NCI-H2107 (cell line): ENCODE measurements at regions not wholly inside any gene's neighbourhood (a gene's known extent, or its start where the extent isn't known, plus 50 kb on each side); places are given as distances from the start of the nearest gene placed in this dataset.
"Not testable (repeated sequence)": the region's sequence is repeated elsewhere in the genome, so short reads cannot be mapped to it uniquely, and the experiment has no call there.

Source experiments
- DNase-seq: peaks from one replicate; lab custom pipeline; 2025; lab: John Stamatoyannopoulos, UW

- no peak for DNase-seq
Observed at GRCh38 chr1:105585791-105586190, 1470.7 kb upstream of the PRMT6 start.

GRCh38 chr1:105591681-105592080 is 1464.8 kb upstream of the PRMT6 start:
- no peak for DNase-seq

DNA sequence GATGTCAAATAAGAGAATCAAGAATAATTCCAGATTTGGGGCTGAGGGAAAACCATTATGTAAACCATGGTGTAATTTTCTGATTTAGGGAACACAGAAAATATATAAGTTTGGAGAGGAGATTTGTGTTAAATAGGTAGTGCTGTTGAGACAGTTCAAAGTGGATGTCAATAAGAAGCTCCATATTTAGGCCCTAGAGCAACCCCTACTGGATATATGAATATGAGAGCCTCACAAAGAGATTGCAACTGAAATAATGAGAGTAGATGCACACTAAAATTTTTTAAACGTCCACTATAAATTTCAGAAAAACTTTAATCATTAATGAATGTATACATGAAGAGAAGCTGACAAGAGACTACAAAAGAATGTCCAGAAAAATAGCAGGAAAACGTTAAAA is 1447.8 kb upstream of the PRMT6 start:
- no peak for DNase-seq

- DNase-seq = no peak
Observed at GRCh38 chr1:105626276-105626987, 1430.0 kb upstream of the PRMT6 start.

- DNase-seq = not testable (repeated sequence)
Observed at GRCh38 chr1:105631153-105631744, 1425.2 kb upstream of the PRMT6 start.

- DNase-seq = no peak
Observed at GRCh38 chr1:105632342-105633196, 1423.9 kb upstream of the PRMT6 start.

DNA sequence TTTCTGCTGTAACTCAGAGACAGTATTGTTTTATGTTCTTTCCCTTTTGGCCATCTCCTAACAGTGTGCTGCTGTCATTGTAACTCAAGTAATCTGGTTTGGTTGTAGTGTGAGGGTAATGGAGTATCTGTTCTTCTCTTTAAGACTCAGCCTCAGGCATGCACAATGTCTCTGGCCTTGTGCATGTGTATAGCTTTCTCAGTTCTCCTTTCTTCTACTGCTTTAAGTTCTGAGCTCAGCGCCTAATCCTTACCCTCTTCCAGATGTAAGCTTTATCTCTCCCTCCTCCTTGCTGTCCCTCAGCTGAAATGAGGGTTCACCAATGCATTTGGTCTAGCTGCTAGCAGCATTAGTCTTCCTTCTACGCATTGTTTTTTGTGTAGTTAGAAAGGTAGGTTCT is 1420.4 kb upstream of the PRMT6 start:
- DNase-seq = no peak

DNA sequence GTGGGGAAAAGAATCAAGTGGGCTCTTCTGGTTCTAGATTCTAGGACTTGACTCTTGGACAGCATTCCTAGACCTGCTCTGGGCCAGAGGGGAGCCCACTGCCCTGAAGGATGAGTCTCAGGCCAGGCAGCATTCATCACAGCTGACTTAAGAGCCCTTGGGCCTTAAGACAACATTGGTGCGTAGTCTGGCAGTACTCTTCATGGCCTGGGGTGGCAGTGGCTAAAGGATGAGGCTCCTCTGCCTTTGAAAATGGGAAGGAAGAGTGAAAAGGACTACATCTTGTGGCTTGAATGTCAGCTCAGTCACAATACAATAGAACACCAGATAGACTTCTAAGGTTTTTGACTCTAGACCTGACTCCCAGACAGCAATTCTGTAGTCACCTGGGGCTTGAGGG is 1415.1 kb upstream of the PRMT6 start:
- no peak for DNase-seq

- no peak for DNase-seq
Observed at GRCh38 chr1:105652109-105652508, 1404.4 kb upstream of the PRMT6 start.

DNA sequence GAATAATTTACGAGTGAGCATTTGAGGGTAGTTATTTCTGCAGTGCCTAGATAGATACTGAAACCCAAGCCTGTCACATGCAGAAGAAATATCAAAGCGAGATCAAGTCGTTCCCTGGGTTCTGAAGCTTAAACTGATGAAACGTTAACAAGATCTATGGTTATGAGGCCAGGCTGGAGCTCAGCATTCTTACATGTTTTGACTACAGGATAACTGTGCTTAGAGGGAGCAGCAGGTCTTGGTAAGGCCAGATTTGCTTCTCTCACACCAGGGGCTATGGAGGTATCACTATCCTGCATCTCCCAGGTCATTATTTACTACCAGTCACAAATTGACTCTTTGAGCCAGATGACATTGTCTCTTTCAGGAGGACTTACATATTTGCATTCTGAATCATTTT is 1401.4 kb upstream of the PRMT6 start:
- no peak for DNase-seq

DNA sequence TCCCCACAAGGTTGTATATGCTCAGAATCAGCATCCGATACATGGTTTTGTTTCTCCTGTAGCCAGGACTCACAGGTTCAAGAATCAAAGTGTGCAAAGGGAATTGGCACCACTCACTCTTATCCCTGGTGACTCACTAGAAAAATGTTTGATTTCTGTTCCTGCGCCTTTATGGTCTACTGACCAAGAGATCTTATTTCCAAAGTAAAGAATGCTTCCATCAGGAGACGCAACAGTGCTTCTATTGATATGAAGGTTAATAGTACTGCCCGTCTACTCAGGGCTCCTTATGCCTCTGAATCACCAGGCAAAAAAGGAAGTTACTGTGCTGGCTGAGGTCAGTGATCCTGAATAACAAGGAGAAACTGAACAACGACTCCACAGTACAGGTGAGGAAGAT is 1392.0 kb upstream of the PRMT6 start:
- DNase-seq = no peak

GRCh38 chr1:105678334-105678733 is 1378.1 kb upstream of the PRMT6 start:
- no peak for DNase-seq

GRCh38 chr1:105684714-105685113 is 1371.8 kb upstream of the PRMT6 start:
- DNase-seq = no peak

- no peak for DNase-seq
Observed at GRCh38 chr1:105686026-105686425, 1370.4 kb upstream of the PRMT6 start.

- no peak for DNase-seq
Observed at GRCh38 chr1:105686874-105687690, 1369.4 kb upstream of the PRMT6 start.

DNA sequence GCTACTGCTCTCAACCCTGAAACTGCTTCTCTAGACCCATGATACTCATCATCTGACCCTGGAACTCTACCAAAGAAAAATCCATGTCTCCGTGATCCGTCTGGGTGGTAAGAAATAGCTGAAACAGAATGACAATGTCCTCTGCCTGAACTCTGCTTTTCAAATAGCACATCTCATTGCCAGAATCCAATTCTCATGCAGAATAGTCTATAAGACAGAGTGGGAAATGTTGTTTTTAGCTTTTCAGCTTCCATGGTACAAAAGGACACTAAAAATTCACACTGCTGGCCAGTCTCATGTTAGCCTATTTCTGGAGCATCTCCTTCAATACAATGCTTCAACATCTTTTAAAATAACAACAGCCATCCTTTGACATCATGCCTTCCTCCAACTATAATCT is 1355.8 kb upstream of the PRMT6 start:
- DNase-seq = no peak

GRCh38 chr1:105724286-105724685 is 1332.2 kb upstream of the PRMT6 start:
- DNase-seq = no peak

GRCh38 chr1:105730701-105731100 is 1325.8 kb upstream of the PRMT6 start:
- no peak for DNase-seq

DNA sequence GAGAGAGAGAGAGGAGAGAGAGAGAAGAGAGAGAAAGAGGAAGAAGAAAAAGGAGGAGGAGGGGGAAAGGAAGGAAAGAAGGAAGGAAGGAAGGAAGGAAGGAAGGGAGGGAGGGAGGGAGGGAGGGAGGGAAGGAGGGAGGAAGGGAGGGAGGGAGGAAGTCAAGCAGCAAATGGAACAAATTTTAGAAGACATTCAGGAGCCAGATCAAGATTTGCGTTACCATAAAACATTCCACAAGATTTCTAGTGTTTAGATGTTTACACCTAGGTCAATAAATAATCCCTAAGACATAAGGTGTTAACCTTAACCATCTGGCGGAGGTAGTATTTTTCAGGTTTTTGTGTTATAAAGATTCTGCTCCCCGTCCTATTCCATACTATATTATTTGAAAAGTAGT is 1320.1 kb upstream of the PRMT6 start:
- no peak for DNase-seq

DNA sequence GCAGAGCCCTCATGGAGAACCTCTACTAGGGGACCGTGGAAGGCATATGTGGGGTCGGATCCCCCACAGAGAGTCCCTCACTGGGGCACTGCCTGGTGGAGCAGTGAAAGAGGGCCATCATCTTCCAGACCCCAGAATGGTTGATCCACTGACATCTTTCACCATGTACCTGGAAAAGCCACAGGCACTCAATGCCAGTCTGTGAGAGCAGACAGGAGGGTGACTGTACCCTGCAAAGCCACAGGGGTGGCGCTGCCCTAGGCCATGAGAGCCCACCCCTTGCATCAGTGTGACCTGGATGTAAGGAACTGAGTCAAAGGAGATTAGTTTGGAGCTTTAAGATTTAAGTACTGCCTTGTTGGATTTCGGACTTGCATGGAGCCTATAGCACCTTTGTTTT is 1276.7 kb upstream of the PRMT6 start:
- DNase-seq = no peak

DNA sequence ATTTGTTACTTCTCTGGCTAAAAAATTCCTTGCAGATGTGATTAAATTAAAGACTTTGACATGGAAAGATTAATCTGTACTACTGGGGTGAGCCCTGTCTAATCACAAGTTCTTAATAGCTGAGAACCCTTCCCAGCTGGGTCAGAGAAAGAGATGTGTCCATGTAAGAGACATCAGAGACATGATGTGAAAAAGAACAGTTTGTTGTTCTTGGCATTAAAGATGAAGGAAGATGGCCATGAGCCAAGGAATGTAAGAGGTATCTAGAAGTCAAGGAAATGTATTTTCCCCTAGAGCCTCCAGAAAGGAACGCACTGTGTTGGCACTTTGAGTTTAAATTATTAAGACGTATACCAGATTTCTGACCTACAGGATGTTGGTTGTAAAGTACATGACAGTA is 1271.5 kb upstream of the PRMT6 start:
- no peak for DNase-seq

GRCh38 chr1:105793536-105794146 is 1262.8 kb upstream of the PRMT6 start:
- DNase-seq = peak; percentile 41
